Stimulated activated CD4-positive, alpha-beta T cell treated with anti-CD3 and anti-CD28 coated beads, Interleukin-15, amount 100 ng/mL, for 48 hours (primary cell): ENCODE measurements at regions not wholly inside any gene's neighbourhood (a gene's known extent, or its start where the extent isn't known, plus 50 kb on each side); places are given as distances from the start of the nearest gene placed in this dataset.

Experiments
- DNase-seq, 2 donors: peaks; one replicate each; pipeline ENCODE4 v3.0.0-alpha.2; 2020; ENCODE audit warnings: low read depth in 2 of 2

- no peak for DNase-seq
Measured at GRCh38 chr6:91412532-91412931, 825.7 kb upstream of the MAP3K7 start.

GRCh38 chr6:91407706-91408105, 820.8 kb upstream of the MAP3K7 start:
- DNase-seq: no peak

- DNase-seq: no peak
Measured at GRCh38 chr6:91392951-91393350, 806.1 kb upstream of the MAP3K7 start.

- DNase-seq: no peak
Measured at GRCh38 chr6:91387290-91388059, 800.6 kb upstream of the MAP3K7 start.

GRCh38 chr6:91386204-91386603, 799.3 kb upstream of the MAP3K7 start:
- no peak for DNase-seq

GRCh38 chr6:91383207-91383606, 796.3 kb upstream of the MAP3K7 start:
- DNase-seq: no peak

- DNase-seq: no peak
Measured at GRCh38 chr6:91376686-91377085, 789.8 kb upstream of the MAP3K7 start.

- DNase-seq: no peak
Measured at GRCh38 chr6:91366781-91367180, 779.9 kb upstream of the MAP3K7 start.

GRCh38 chr6:91358986-91359385, 772.1 kb upstream of the MAP3K7 start:
- DNase-seq: no peak

GRCh38 chr6:91352878-91353277, 766.0 kb upstream of the MAP3K7 start:
- DNase-seq: no peak

- no peak for DNase-seq
Measured at GRCh38 chr6:91352321-91352720, 765.4 kb upstream of the MAP3K7 start.

- DNase-seq: no peak
Measured at GRCh38 chr6:91350146-91350908, 763.5 kb upstream of the MAP3K7 start.

- DNase-seq: no peak
Measured at GRCh38 chr6:91341473-91341872, 754.6 kb upstream of the MAP3K7 start.

GRCh38 chr6:91340896-91341395, 754.1 kb upstream of the MAP3K7 start:
- no peak for DNase-seq

- DNase-seq: no peak
Measured at GRCh38 chr6:91337967-91338366, 751.1 kb upstream of the MAP3K7 start.

GRCh38 chr6:91330896-91331295, 744.0 kb upstream of the MAP3K7 start:
- DNase-seq: no peak

- DNase-seq: no peak
Measured at GRCh38 chr6:91328241-91328640, 741.4 kb upstream of the MAP3K7 start.

- no peak for DNase-seq
Measured at GRCh38 chr6:91324711-91325110, 737.8 kb upstream of the MAP3K7 start.

- DNase-seq: no peak
Measured at GRCh38 chr6:91317984-91318383, 731.1 kb upstream of the MAP3K7 start.

GRCh38 chr6:91317247-91317835, 730.5 kb upstream of the MAP3K7 start:
- no peak for DNase-seq

- no peak for DNase-seq
Measured at GRCh38 chr6:91310178-91310577, 723.3 kb upstream of the MAP3K7 start.

- DNase-seq: no peak
Measured at GRCh38 chr6:91305755-91306154, 718.9 kb upstream of the MAP3K7 start.

- DNase-seq: no peak
Measured at GRCh38 chr6:91304521-91304920, 717.6 kb upstream of the MAP3K7 start.
